ENCODE measurements at regions not wholly inside any gene's neighbourhood (a gene's known extent, or its start where the extent isn't known, plus 50 kb on each side); places are given as distances from the start of the nearest gene placed in this dataset.
"Not testable (repeated sequence)": the region's sequence is repeated elsewhere in the genome, so short reads cannot be mapped to it uniquely, and the experiment has no call there.

- no peak for DNase-seq
These were observed 102.6 kb downstream of the LHFPL1 start for GRCh38 chrX:112577146-112577545.

DNA sequence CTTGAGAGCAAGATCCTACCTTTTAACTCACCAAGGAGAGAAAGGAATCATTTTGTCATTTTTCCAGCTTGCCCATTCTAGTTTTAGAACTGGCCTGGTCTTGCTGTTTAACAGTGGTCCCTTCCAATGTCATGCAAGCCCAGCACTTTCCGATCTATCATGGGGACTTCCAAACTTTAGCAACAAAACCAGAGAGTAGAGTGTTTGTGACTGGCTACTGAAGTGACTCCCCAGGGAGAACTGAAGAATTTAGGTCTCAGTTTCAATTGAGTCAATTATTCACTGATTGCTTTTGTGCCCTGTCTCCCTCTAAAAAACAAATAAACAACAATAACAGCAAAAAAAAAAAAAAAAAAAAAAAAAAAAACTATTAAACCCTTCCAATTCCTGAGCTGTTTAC lies 108.3 kb downstream of the LHFPL1 start:
- DNase-seq, result no peak

- no peak for DNase-seq
These were observed 123.9 kb downstream of the LHFPL1 start for GRCh38 chrX:112555831-112556230.

DNA sequence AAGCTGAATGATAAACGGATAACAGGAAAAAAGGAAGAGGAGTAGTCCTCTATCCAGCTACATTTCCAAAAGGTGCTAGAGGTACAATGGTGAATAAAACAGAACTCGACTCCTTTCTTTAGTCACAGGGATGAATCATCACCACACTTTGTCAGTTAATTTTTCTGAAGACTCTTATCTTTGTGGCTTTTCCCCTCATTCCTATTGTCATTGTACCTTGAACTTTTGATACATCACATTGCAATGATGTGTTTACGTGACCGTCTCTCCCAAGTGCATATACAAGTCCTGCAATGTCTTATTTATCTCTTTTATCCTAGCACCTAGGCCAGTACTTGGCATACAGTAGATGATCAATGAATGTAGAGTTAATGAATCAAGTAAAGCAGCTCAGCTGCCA lies 134.7 kb downstream of the LHFPL1 start:
- DNase-seq, result no peak

DNA sequence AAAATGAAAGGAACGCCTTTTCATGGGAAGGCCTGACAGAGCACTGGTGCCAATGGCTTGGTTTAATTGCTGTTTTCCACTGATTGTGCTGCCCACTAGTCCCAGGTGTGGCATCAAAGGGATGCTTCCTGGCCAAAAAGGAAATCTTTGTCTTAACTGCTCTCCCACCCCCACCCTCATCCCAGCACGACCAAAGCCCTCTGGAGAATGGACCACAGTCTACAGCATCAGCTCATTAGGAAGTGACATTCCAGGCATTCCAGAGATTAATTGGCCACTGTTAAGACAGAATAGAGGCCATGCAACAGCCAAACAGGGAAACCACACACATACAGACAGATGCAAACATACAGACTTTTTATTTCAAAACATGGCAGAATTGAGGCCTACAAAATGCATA lies 143.2 kb downstream of the LHFPL1 start:
- no peak for DNase-seq

- no peak for DNase-seq
These were observed 151.8 kb downstream of the LHFPL1 start for GRCh38 chrX:112527903-112528302.

- no peak for DNase-seq
These were observed 158.1 kb downstream of the LHFPL1 start for GRCh38 chrX:112521676-112522075.

- no peak for DNase-seq
These were observed 159.6 kb downstream of the LHFPL1 start for GRCh38 chrX:112520124-112520523.

- peak; percentile 39 for DNase-seq
These were observed 166.6 kb downstream of the LHFPL1 start for GRCh38 chrX:112513154-112513553.

DNA sequence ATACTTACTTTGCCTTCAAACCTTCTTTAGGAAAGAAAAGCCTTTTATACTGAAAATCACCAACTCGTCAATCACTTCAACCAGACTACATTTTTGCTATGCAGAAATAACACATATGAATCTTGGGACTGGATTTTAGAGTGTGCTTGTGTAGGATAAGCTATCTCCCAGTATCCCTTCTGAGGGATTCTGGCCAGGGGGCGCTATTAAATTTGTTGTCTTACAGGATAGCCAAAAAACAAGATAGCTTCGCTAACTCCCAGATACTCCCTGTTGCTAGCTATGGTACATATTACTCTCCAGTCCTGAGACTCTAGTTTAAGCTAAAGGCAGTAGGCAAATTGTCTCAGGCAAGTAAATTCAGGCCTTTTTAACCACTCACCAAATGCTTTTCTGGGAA lies 167.2 kb downstream of the LHFPL1 start:
- DNase-seq, result no peak

DNA sequence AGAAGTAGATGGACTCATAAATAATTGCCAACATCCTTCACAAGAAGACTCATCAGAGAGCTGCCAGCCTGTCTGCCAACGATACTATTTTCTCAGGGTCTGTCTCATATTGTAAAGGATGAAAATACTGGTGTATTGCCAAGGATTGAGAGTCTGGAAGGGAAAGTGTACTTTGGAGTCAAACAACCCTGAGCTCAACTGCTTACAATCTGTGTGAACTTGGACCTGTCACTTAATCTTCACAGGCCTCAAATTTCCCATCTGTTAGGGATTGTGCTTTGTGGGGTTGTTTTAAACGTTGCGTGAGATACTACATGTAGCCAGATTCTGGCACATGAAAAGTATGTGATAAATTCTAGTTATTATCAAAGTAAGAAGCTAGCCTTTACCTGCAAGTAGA lies 169.1 kb downstream of the LHFPL1 start:
- no peak for DNase-seq

- no peak for DNase-seq
These were observed 202.1 kb downstream of the LHFPL1 start for GRCh38 chrX:112477653-112478052.

GRCh38 chrX:112473654-112474053 lies 206.1 kb downstream of the LHFPL1 start:
- no peak for DNase-seq

GRCh38 chrX:112470551-112470950 lies 209.2 kb downstream of the LHFPL1 start:
- no peak for DNase-seq

DNA sequence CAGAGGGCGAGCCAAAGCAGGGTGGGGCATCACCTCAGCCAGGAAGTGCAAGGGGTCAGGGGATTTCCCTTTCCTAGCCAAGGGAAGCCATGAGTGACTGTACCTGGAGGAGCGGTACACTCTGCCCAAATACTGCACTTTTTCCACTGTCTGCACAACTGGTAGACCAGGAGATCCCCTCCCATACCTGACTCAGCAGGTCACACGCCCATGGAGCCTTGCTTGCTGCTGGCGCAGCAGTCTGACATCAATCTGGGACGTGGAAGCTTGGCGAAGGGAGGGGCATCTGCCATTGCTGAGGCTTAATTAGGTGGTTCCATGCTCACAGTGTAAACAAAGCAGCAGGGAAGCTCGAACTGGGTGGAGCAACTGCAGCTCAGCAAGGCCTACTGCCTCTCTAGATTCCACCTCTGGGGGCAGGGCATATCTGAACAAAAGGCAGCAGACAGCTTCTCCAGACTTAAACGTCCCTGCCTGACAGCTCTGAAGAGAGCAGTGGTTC lies 217.7 kb downstream of the LHFPL1 start:
- DNase-seq, result not testable (repeated sequence)

DNA sequence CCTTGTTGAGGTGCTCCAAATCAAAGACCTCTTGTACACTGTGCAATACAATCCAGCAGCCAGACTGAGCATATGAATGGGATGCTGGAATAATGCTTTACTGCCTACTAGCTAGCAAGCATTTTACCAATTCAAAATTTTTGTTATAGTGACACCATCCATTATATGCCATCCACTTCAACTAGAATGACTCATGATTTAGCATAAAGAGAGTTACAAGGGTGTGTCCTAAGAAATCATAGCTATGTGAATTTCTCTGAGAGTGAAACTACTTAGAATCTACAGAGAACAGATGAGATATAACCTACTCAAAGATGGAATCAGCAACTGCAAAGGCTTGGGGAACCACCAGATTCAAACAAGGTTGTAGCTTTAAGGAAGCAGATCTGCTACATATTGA lies 221.9 kb downstream of the LHFPL1 start:
- no peak for DNase-seq

GRCh38 chrX:112450810-112451209 lies 228.9 kb downstream of the LHFPL1 start:
- no peak for DNase-seq

- DNase-seq, result no peak
These were observed 239.5 kb downstream of the LHFPL1 start for GRCh38 chrX:112440277-112440676.

DNA sequence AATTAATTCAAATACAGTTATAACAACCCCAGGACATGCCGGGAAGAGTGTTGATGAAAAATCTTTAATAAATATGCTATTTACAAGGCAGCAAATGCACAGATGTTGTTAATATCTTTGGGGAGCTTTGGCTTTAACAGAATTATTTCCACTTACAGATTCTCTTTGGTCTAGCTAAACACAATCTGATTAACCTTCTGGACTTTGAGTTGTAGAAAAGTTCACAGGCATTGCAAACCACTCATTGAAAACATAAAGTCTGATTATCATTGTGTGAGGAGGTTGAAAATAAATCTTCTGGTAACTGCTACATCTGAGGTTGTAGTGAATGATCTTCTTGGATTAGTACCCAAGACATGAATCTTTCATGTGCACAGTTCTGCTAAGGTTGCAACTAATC lies 255.6 kb downstream of the LHFPL1 start:
- no peak for DNase-seq

GRCh38 chrX:112391313-112391712 lies 288.4 kb downstream of the LHFPL1 start:
- DNase-seq, result no peak

GRCh38 chrX:112381649-112382298 lies 298.0 kb downstream of the LHFPL1 start:
- DNase-seq, result not testable (repeated sequence)

GRCh38 chrX:112380541-112381278 lies 298.1 kb upstream of the TRPC5 start:
- DNase-seq, result no peak

DNA sequence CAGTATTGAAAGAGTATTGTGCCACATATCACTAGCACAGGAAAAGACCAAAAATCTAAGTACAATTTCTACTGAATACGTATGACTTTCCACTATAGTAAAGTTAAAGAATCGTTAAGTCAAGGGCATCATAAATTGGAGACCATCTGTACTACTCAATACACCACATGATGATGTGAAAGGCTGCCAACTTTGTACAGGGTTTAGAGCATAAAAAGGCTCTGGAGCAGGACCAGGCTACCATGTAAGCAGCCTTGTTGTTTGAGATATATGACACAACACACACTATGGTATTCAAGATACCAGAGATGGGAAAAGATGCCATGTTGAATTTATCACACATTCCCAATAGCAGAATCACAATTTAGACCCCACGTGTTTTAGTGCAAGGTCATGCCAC lies 294.9 kb upstream of the TRPC5 start:
- DNase-seq, result no peak

DNA sequence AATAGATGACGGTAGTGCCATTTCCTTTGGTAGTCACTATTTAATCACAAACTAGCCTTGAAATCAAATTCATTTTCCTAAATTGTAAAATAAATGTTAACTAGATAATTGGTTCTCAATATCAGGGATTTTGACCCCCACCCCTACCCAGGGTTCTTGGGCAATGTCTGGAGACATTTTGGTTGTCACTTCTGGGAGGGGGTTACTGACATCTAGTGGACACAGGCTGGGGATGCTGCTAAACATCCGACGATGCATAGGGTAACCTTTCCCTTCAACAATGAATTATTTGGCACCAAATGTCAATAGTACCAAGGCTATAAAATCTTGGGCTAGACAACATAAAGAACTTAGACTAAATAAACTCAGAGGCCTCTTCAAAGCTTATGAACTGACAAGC lies 285.8 kb upstream of the TRPC5 start:
- no peak for DNase-seq

DNA sequence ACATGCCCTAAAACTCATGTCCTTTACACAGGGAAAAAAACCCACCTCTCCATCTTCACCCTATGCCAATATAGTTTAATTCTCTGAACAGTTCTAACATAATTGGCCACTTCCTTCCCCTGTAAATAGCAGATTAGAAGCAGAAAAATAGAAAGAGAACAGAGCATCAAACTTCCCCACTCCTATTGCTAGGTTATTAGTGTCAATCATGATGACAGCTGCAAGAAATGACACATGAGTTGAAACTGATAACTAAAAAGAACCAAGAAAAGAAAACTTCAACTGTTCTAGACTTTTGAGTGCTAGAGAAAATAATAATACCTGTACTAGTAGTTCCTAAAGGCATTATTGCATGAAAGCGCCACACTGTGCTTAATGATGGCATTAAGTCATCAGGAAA lies 284.5 kb upstream of the TRPC5 start:
- DNase-seq, result no peak
